Mesendoderm (in vitro differentiated cells): ENCODE measurements at regions not wholly inside any gene's neighbourhood (a gene's known extent, or its start where the extent isn't known, plus 50 kb on each side); places are given as distances from the start of the nearest gene placed in this dataset.
A peak's percentile ranks its signal among the peaks of the same experiment; 100 is the strongest.

Experiments used
- DNase-seq: peaks from one replicate; pipeline ENCODE4 v3.0.0; 2013
- H2AK5ac ChIP-seq: 2 replicates; pipeline ENCODE4 v1.6.1; 2013; ENCODE audit warnings: low read length, inconsistent platforms
- H2BK120ac ChIP-seq: 2 replicates; pipeline ENCODE4 v1.6.1; 2013; ENCODE audit warnings: low read depth, mild to moderate bottlenecking, low read length, moderate library complexity, mixed read lengths
- H2BK15ac ChIP-seq: replicated peaks from 2 replicates; pipeline ENCODE4 v1.6.1; 2013; ENCODE audit warnings: low read depth, mild to moderate bottlenecking, moderate library complexity
- H2BK5ac ChIP-seq: 2 replicates; pipeline ENCODE4 v1.6.1; 2013; ENCODE audit warnings: low read length, inconsistent platforms
- H3K18ac ChIP-seq: 2 replicates; pipeline ENCODE4 v1.6.1; 2013; ENCODE audit warnings: mild to moderate bottlenecking, low read length, mixed read lengths
- H3K23ac ChIP-seq: one replicate; pipeline ENCODE4 v1.6.1; 2013; ENCODE audit warnings: low read length
- H3K27ac ChIP-seq: 2 replicates; pipeline ENCODE4 v1.5.1; 2013; ENCODE audit warnings: low read depth, mild to moderate bottlenecking, inconsistent platforms, low read length, moderate library complexity
- H3K27me3 ChIP-seq: 2 replicates; pipeline ENCODE4 v1.6.1; 2013; ENCODE audit warnings: low read length, control low read depth, mild to moderate bottlenecking, inconsistent platforms; ENCODE audit not compliant: insufficient read depth, poor library complexity
- H3K36me3 ChIP-seq: 2 replicates; pipeline ENCODE4 v1.6.1; 2013; ENCODE audit warnings: low read length, inconsistent platforms; ENCODE audit not compliant: control insufficient read depth, insufficient read depth
- H3K4ac ChIP-seq: one replicate; pipeline ENCODE4 v1.6.1; 2013; ENCODE audit warnings: low read depth, mild to moderate bottlenecking, low read length, moderate library complexity
- H3K4me1 ChIP-seq: 2 replicates; pipeline ENCODE4 v1.6.1; 2013; ENCODE audit warnings: low read depth, low read length, inconsistent platforms; ENCODE audit not compliant: control insufficient read depth
- H3K4me2 ChIP-seq: 2 replicates; pipeline ENCODE4 v1.6.1; 2013; ENCODE audit warnings: low read length
- H3K4me3 ChIP-seq: 2 replicates; pipeline ENCODE4 v1.5.1; 2013; ENCODE audit warnings: mild to moderate bottlenecking, low read length
- H3K56ac ChIP-seq: one replicate; pipeline ENCODE4 v1.6.1; 2013; ENCODE audit warnings: low read length
- H3K79me1 ChIP-seq: 2 replicates; pipeline ENCODE4 v1.6.1; 2013; ENCODE audit warnings: low read length, inconsistent platforms
- H3K79me2 ChIP-seq: 2 replicates; pipeline ENCODE4 v1.6.1; 2013; ENCODE audit warnings: mild to moderate bottlenecking, low read length; ENCODE audit not compliant: control insufficient read depth, insufficient read depth
- H3K9ac ChIP-seq: 2 replicates; pipeline ENCODE4 v1.6.1; 2013; ENCODE audit warnings: low read length, inconsistent platforms
- H4K5ac ChIP-seq: one replicate; pipeline ENCODE4 v1.6.1; 2013; ENCODE audit warnings: low read length
- H4K8ac ChIP-seq: one replicate; pipeline ENCODE4 v1.6.1; 2013; ENCODE audit warnings: low read depth, mild to moderate bottlenecking, control low read depth, low read length, moderate library complexity
- WGBS: extraction: QIAGEN DNeasy Blood & Tissue Kit; methylation state at CpG from one replicate; pipeline ENCODE4 v1.1.7; 2013; ENCODE audit warnings: low lambda C conversion rate, missing lambda C conversion rate; ENCODE audit not compliant: insufficient coverage; ENCODE audit errors: extremely low coverage; 5-methylcytosine and 5-hydroxymethylcytosine counted together

DNA sequence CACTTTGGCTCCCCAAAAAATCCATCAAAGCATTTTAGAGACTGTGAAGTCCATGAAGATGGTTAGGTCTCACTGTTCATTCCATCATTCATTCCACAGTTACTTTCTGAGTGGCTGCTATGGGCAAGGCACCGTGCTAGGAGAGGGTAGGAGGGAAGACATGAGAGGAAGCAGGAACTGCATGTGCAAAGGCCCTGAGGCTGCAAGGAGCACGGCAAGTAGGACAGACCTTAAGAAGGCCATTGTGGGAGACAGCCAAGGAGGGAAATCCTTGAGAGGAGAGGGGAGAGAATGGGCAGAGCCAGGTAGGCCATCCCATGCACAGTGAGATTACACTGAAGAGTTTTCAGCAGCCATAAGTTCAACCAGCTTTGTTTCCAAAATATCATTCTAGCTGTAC lies 196.2 kb upstream of the DYNLRB2 start:
- no peak overlapping the region for H3K27ac ChIP-seq

DNA sequence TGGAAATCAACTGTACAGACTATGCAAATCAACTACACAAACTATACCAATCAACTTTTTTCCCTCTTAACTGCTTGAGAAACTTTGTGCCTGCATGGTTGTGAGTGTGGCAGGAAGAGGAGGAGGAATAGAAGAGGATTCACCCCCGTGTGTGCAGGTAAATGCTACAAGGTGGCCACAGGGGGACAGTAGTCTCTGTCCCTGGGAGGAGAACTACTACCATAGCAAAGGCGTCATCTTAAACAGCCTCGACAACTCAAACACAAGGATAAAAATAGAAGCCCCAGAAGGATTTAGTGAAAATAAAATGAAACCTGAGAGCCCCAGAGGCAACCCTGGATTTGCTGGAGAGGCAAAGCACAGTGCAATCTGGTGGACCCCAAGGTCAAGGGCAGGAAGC lies 199.5 kb upstream of the DYNLRB2 start:
- H3K23ac ChIP-seq: no peak overlapping the region
- H3K56ac ChIP-seq: no peak overlapping the region
- no peaks in the 10 kb centered on the region for H3K79me1 ChIP-seq
- H3K18ac ChIP-seq: no peak overlapping the region
- no CpG with 5 or more reads among the region's 3 CpGs for WGBS
- H3K4ac ChIP-seq: no peak overlapping the region
- no peak overlapping the region for H3K9ac ChIP-seq
- H4K8ac ChIP-seq: no peak overlapping the region
- peak; percentile 51 for DNase-seq
- H3K27me3 ChIP-seq: no peaks in the 10 kb centered on the region
- no peak overlapping the region for H2BK5ac ChIP-seq
- no peaks in the 10 kb centered on the region for H3K4me1 ChIP-seq
- H2AK5ac ChIP-seq: no peak overlapping the region
- no peak overlapping the region for H2BK120ac ChIP-seq
- no peak overlapping the region for H4K5ac ChIP-seq
- H3K27ac ChIP-seq: no peak overlapping the region
- H3K36me3 ChIP-seq: no peaks in the 10 kb centered on the region
- H2BK15ac ChIP-seq: no peak overlapping the region
- H3K4me2 ChIP-seq: no peak overlapping the region
- no peak overlapping the region for H3K4me3 ChIP-seq
- H3K79me2 ChIP-seq: no peaks in the 10 kb centered on the region

More for the DNA sequence above, 196.2 kb upstream of the DYNLRB2 start:
- Histone ChIP-seq H2AK5ac (no peak overlapping the region), H3K9ac (no peak overlapping the region), H3K56ac (no peak overlapping the region), H2BK120ac (no peak overlapping the region), H3K23ac (no peak overlapping the region), H3K4me2 (no peak overlapping the region), H3K79me1 (no peaks in the 10 kb centered on the region), H2BK5ac (no peak overlapping the region), H2BK15ac (no peak overlapping the region), H3K4me3 (no peak overlapping the region), H3K36me3 (no peaks in the 10 kb centered on the region), H3K4me1 (no peaks in the 10 kb centered on the region), H3K79me2 (no peaks in the 10 kb centered on the region), H4K8ac (no peak overlapping the region), H3K4ac (no peak overlapping the region), H3K27me3 (no peaks in the 10 kb centered on the region), H3K18ac (no peak overlapping the region), H4K5ac (no peak overlapping the region)
- DNase-seq: no peak
- no CpG with 5 or more reads among the region's 2 CpGs for WGBS

DNA sequence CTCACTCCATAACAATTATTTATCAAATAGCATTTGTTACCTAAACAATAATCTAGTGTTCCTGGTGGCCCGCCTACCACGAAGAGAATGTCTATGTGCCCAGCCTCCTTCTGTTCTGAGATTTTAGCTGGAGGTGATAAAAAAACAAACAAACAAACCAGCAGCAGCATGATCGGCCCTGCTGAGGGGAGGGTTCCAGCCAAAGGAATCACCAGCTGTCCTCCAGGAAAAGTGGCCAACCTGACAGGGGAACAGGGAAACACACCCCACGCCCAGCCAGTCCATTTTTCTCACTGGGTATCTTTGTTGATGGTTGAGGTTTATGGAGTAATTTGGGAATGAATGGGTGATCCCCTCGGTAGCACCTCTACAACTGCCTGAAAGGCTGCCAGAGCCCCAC lies 203.0 kb upstream of the DYNLRB2 start:
- H3K36me3 ChIP-seq: no peaks in the 10 kb centered on the region
- H3K4ac ChIP-seq: no peak overlapping the region
- no peak overlapping the region for H3K56ac ChIP-seq
- no peaks in the 10 kb centered on the region for H3K79me1 ChIP-seq
- DNase-seq: no peak
- H3K18ac ChIP-seq: no peak overlapping the region
- H3K4me3 ChIP-seq: no peak overlapping the region
- H4K8ac ChIP-seq: no peak overlapping the region
- no peak overlapping the region for H3K4me2 ChIP-seq
- H3K79me2 ChIP-seq: no peaks in the 10 kb centered on the region
- no peak overlapping the region for H2BK5ac ChIP-seq
- no peak overlapping the region for H3K27ac ChIP-seq
- WGBS: no CpG with 5 or more reads among the region's 5 CpGs
- no peak overlapping the region for H2BK15ac ChIP-seq
- H4K5ac ChIP-seq: no peak overlapping the region
- H2AK5ac ChIP-seq: no peak overlapping the region
- H3K4me1 ChIP-seq: no peaks in the 10 kb centered on the region
- no peaks in the 10 kb centered on the region for H3K27me3 ChIP-seq
- H3K9ac ChIP-seq: no peak overlapping the region
- no peak overlapping the region for H3K23ac ChIP-seq
- H2BK120ac ChIP-seq: no peak overlapping the region

DNA sequence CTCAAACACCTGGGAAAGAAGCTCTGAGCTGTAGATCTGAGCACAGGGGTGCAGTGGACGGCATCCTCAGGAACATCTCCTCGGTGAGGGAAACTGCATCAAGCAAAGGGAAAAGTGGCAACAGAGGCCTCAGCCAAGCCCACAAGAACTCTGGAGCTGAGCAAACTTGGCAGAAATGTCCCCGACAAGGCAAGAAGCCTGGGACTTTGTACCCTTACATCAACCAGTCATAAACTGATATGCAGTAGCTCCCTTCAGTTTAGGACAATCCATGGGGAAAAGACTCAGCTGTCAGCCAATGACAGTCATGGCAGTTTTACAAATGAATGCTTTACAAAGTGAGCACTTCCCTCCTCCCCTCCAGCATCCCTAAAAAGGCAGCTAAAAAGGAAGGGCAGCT lies 210.0 kb upstream of the DYNLRB2 start:
- no peak for DNase-seq
- no peaks in the 10 kb centered on the region for H3K27me3 ChIP-seq
- H3K27ac ChIP-seq: no peak overlapping the region
- H3K4ac ChIP-seq: no peak overlapping the region
- no peak overlapping the region for H3K56ac ChIP-seq
- H4K8ac ChIP-seq: no peak overlapping the region
- H3K18ac ChIP-seq: no peak overlapping the region
- H3K36me3 ChIP-seq: no peaks in the 10 kb centered on the region
- no peak overlapping the region for H3K4me3 ChIP-seq
- H3K23ac ChIP-seq: no peak overlapping the region
- H2BK15ac ChIP-seq: no peak overlapping the region
- no peak overlapping the region for H2AK5ac ChIP-seq
- no peak overlapping the region for H3K4me2 ChIP-seq
- WGBS: no CpG with 5 or more reads among the region's 3 CpGs
- H2BK5ac ChIP-seq: no peak overlapping the region
- H2BK120ac ChIP-seq: no peak overlapping the region
- no peak overlapping the region for H3K9ac ChIP-seq
- H4K5ac ChIP-seq: no peak overlapping the region
- no peaks in the 10 kb centered on the region for H3K79me2 ChIP-seq
- no peaks in the 10 kb centered on the region for H3K79me1 ChIP-seq
- H3K4me1 ChIP-seq: no peaks in the 10 kb centered on the region

DNA sequence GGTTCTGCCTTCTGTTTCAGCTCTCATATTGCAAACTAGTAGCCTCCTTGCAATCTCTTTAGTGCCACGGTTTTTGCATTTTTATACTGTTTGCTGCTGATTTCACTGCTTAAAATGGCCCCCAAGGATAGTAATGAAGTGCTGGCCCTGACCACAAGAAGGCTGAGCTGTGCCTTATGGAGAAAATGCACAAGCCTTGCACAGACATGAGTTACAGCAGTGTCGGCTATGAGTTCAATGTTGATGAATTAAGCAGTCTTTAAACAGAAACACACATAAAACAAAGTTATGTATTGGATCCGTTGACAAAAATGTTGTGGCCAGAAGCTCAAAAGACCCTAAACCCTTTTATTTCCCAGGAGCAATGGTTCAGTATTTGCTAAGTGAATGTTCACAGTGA lies 210.6 kb upstream of the DYNLRB2 start:
- Histone ChIP-seq H3K79me1 (no peaks in the 10 kb centered on the region), H3K79me2 (no peaks in the 10 kb centered on the region), H3K27ac (no peak overlapping the region), H3K4ac (no peak overlapping the region), H4K5ac (no peak overlapping the region), H3K4me3 (no peak overlapping the region), H3K36me3 (no peaks in the 10 kb centered on the region), H3K23ac (no peak overlapping the region), H2BK15ac (no peak overlapping the region), H2BK5ac (no peak overlapping the region), H2AK5ac (no peak overlapping the region), H3K18ac (no peak overlapping the region), H3K4me1 (no peaks in the 10 kb centered on the region), H3K56ac (no peak overlapping the region), H3K4me2 (no peak overlapping the region), H3K27me3 (no peaks in the 10 kb centered on the region), H2BK120ac (no peak overlapping the region), H3K9ac (no peak overlapping the region), H4K8ac (no peak overlapping the region)
- DNase-seq: no peak
- WGBS: no CpG with 5 or more reads among the region's 3 CpGs

DNA sequence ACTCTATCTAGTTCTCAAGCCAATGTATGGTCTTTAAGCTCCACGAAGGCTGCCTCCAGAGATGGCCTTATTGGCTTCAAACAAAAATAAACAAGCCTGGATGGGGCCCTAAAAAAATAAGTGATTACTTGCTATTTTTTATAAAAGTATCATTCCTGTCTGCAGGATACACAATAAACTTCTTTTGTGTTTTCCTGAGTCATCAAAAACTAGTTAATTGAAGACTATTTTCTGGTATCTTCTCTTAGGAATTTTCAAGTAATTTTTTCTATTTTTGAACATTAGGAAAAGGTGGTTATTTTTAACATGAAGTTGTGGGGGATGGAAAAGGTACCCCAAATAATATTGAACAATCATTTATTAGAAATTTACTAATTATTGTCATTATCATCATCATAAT lies 213.1 kb upstream of the DYNLRB2 start:
- no peaks in the 10 kb centered on the region for H3K79me2 ChIP-seq
- no peak overlapping the region for H3K18ac ChIP-seq
- H3K36me3 ChIP-seq: no peaks in the 10 kb centered on the region
- H3K27ac ChIP-seq: no peak overlapping the region
- no peak overlapping the region for H2BK15ac ChIP-seq
- H3K4me2 ChIP-seq: no peak overlapping the region
- no peak overlapping the region for H4K5ac ChIP-seq
- H3K27me3 ChIP-seq: no peaks in the 10 kb centered on the region
- no peak overlapping the region for H3K4ac ChIP-seq
- DNase-seq: no peak
- H3K9ac ChIP-seq: no peak overlapping the region
- H3K56ac ChIP-seq: no peak overlapping the region
- no peak overlapping the region for H3K4me3 ChIP-seq
- no CpG with 5 or more reads among the region's 1 CpG for WGBS
- no peak overlapping the region for H2AK5ac ChIP-seq
- peaks cover 9% of the 10 kb centered on the region for H3K4me1 ChIP-seq
- no peak overlapping the region for H3K23ac ChIP-seq
- no peaks in the 10 kb centered on the region for H3K79me1 ChIP-seq
- no peak overlapping the region for H4K8ac ChIP-seq
- H2BK5ac ChIP-seq: no peak overlapping the region
- H2BK120ac ChIP-seq: no peak overlapping the region
